AG09309 (cell line): ENCODE measurements at regions not wholly inside any gene's neighbourhood (a gene's known extent, or its start where the extent isn't known, plus 50 kb on each side); places are given as distances from the start of the nearest gene placed in this dataset.
"Not testable (repeated sequence)": the region's sequence is repeated elsewhere in the genome, so short reads cannot be mapped to it uniquely, and the experiment has no call there.

Experiments used
- DNase-seq: peaks from one replicate; pipeline ENCODE4 v3.0.0-alpha.2; 2010; ENCODE audit warnings: low read depth
- H3K4me3 ChIP-seq: 2 replicates; pipeline ENCODE4 v1.5.1; 2011; ENCODE audit warnings: mild to moderate bottlenecking, low read depth, low read length, moderate library complexity; ENCODE audit not compliant: control insufficient read depth
- TF ChIP-seq, protein P1 (sequence below): IDR thresholded peaks from 2 replicates; pipeline ENCODE4 v1.5.1; 2011; ENCODE audit warnings: mild to moderate bottlenecking, low read depth, low read length, inconsistent platforms; ENCODE audit not compliant: insufficient read depth, control insufficient read depth; ENCODE audit errors: missing control alignments

DNA sequence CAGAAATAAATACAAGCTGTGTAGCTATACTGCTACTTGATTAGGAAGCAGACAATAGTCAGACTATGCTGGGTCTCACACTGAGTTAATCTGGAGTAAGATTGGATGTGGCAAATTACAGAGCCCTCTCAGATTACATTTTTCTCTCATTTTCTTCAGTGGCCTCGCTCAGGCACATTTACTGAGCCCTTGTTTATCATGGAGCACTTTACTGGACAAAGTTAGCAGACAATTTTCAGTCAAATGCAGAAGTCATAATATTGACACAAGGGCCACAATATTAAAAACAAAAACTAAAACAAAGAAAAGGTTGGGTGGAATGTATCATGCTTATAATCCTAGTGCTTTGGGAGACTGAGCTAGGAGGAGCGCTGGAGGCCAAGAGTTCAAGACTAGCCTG is 95.0 kb upstream of the MAP3K7 start:
- TF ChIP-seq, protein P1, sequence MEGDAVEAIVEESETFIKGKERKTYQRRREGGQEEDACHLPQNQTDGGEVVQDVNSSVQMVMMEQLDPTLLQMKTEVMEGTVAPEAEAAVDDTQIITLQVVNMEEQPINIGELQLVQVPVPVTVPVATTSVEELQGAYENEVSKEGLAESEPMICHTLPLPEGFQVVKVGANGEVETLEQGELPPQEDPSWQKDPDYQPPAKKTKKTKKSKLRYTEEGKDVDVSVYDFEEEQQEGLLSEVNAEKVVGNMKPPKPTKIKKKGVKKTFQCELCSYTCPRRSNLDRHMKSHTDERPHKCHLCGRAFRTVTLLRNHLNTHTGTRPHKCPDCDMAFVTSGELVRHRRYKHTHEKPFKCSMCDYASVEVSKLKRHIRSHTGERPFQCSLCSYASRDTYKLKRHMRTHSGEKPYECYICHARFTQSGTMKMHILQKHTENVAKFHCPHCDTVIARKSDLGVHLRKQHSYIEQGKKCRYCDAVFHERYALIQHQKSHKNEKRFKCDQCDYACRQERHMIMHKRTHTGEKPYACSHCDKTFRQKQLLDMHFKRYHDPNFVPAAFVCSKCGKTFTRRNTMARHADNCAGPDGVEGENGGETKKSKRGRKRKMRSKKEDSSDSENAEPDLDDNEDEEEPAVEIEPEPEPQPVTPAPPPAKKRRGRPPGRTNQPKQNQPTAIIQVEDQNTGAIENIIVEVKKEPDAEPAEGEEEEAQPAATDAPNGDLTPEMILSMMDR, result no peak
- H3K4me3 ChIP-seq, result no peak overlapping the region
- no peak for DNase-seq

DNA sequence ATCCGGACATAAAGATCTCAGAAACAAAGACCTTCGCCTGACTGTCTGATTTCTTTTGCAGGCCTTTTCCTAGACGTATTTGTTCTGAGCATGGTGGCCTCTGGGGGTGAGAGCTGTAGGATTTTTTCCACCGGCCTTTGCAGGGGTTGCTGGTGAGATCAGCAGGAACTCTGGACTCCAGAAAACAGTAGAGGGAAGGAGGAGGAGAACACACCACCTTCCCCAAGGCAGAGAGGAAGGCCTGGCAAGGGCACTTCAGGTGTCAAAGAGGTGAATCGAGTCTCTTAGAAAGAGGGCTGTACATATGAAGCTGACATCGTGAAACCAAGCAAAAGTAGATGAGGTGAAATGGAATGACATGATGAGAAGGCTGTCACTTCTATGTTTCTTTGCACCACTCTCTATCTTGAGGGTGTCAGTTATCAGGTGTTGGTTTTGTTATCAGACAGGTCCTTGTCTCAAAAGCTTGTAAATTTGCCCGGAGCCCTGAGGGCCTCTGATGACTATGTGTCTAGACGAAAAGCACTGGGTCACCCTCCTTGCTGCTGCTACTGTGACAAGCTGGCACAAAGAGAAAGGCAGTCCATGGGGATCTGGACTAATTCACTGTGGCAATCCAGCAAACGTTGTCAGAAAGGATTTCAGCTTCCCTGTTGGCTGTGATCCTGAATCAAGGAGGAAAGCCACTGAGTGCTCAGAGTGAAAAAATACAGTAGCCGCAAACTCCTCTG is 91.3 kb upstream of the MAP3K7 start:
- no peak for DNase-seq
- TF ChIP-seq, protein P1, result no peak
- H3K4me3 ChIP-seq, result no peak overlapping the region

DNA sequence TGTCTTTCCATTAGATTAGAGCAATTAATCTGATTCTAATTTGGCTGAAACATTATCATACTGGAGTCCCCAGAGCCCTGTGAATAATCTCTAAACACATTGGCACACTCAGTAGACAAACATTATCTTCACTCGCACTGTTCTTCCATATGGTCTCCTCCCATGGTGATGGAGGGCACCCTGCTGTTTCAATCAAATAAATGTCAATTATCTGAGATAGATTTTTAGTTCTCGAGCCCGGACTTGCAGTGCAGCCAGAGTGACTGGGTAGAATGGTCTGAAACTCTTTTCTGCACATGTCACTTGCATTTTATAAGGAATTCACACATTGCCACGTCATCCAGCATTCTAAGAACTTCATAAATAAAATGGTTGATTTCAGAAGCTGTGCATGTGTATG is 90.6 kb upstream of the MAP3K7 start:
- no peak for DNase-seq
- TF ChIP-seq, protein P1, result no peak
- no peak overlapping the region for H3K4me3 ChIP-seq

DNA sequence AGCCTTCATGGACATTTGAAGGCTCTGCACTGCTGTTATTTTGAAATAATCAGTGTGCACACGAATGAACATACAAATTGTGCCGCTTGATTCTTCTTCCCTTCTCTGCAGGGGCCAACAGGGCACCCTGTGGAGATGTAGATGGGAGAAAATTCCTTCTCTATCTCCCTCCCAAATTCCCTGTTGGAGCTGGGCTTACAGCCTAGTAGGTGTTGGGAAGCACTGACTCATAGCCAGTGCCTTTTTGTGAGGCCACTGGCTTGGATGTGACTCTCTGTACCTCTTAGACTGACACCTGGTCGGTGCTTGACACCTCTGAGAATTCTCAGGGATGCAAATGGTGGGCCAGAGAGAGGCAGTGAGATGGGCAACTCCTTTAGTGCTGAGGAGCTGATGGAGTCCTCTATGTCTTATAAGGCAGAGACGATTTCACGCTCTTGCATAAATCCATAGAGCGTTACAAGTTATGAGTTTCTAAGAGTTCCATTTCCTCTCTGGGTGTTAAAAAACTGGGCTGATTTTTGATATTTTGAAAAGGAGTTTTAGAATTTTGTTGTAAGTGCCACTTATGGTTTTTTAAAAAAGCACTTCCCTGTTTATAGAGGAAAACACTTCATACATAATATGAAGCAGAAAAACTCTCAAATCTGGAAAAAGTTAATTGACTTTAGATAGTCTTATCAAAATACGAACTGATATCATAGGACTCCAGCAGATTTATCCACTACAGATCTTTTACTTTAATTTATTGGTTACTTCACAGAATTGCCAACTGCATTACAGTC is 89.8 kb upstream of the MAP3K7 start:
- DNase-seq, result no peak
- TF ChIP-seq, protein P1, result no peak
- no peak overlapping the region for H3K4me3 ChIP-seq

DNA sequence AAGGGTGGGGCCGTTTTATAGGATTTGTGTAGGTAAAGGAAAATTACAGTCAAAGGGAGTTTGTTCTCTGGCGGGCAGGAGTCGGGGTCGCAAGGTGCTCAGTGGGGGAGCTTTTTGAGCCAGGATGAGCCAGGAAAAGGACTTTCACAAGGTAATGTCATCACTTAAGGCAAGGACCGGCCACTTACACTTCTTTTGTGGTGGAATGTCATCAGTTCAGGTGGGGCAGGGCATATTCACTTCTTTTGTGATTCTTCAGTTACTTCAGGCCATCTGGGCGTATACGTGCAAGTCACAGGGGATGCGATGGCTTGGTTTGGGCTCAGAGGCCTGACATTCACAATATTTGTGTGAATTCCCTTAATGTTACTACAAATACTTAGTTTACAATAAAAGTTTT is 88.2 kb upstream of the MAP3K7 start:
- DNase-seq, H3K4me3 ChIP-seq: not testable (repeated sequence)

DNA sequence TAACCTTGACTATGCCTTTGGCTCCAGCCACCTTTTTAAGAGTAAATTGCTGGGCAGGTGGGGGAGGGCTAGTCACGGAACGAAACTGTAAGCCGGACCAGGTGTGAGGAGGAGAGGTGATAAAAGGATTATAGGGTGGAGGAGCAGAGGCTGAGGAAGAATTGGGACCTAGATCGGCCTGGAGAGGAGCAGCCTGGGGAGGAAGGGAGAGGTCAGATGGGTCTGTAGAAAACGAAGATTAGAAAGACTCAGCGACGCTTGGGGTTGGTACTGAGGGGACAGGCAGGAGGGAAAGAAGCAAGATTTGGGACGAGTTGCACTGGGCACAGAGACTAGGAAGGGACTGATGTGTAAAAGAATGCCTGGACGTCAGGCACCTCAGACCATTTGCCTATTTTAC is 87.2 kb upstream of the MAP3K7 start:
- H3K4me3 ChIP-seq, result not testable (repeated sequence)

DNA sequence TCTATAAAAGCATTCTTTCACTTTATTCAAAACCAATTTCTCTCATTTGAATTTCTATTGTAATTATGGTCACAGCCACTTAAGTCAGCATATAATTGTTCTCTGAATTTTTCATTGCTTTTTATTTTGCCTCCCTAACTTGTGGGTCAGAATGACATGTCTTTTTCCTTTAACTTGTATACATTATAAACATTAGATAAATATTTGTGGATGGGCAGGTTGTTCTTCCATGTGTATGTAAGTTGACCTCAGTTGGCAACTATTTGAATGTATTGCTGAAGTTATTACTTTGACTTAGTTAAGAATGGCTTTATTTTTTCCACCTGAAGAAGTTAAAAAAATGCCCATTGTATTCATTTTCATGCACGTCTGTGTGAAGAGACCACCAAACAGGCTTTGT is 83.0 kb upstream of the MAP3K7 start:
- H3K4me3 ChIP-seq, result no peak overlapping the region
- DNase-seq, result no peak

More for the DNA sequence above, 87.2 kb upstream of the MAP3K7 start:
- not testable (repeated sequence) for DNase-seq

More for the DNA sequence above, 83.0 kb upstream of the MAP3K7 start:
- TF ChIP-seq, protein P1, result no peak
